Nephron (organoid): ENCODE measurements at regions not wholly inside any gene's neighbourhood (a gene's known extent, or its start where the extent isn't known, plus 50 kb on each side); places are given as distances from the start of the nearest gene placed in this dataset.
"Not testable (repeated sequence)": the region's sequence is repeated elsewhere in the genome, so short reads cannot be mapped to it uniquely, and the experiment has no call there.

Experiments used
- H3K27ac Mint-ChIP-seq, 3 experiments: 2 replicates each; pipeline ENCODE4 v1.8.0; 2020; ENCODE audit warnings: mixed read lengths in 3 of 3, mild to moderate bottlenecking in 2 of 3, moderate library complexity in 1 of 3
- H3K27me3 Mint-ChIP-seq: 2 replicates; pipeline ENCODE4 v1.8.0; 2021; ENCODE audit warnings: low read depth, mild to moderate bottlenecking, moderate library complexity, mixed read lengths
- H3K36me3 Mint-ChIP-seq: 2 replicates; pipeline ENCODE4 v1.8.0; 2020; ENCODE audit warnings: low read depth, mixed read lengths
- H3K4me1 Mint-ChIP-seq: 2 replicates; pipeline ENCODE4 v1.8.0; 2020; ENCODE audit warnings: mixed read lengths
- H3K4me3 Mint-ChIP-seq, 3 experiments: 2 replicates each; pipeline ENCODE4 v1.8.0; 2020; ENCODE audit warnings: mild to moderate bottlenecking in 3 of 3, mixed read lengths in 3 of 3, moderate library complexity in 2 of 3
- H3K9me3 Mint-ChIP-seq: 2 replicates; pipeline ENCODE4 v1.8.0; 2020; ENCODE audit warnings: mixed read lengths
- TF ChIP-seq, protein P1 (sequence below), 3 experiments: fragments of 200-600 bp; sonication (generic); IDR thresholded peaks; one replicate each; pipeline ENCODE4 v1.5.0; 2021; ENCODE audit warnings: antibody characterized with exemption in 3 of 3; ENCODE audit not compliant: unreplicated experiment in 3 of 3

DNA sequence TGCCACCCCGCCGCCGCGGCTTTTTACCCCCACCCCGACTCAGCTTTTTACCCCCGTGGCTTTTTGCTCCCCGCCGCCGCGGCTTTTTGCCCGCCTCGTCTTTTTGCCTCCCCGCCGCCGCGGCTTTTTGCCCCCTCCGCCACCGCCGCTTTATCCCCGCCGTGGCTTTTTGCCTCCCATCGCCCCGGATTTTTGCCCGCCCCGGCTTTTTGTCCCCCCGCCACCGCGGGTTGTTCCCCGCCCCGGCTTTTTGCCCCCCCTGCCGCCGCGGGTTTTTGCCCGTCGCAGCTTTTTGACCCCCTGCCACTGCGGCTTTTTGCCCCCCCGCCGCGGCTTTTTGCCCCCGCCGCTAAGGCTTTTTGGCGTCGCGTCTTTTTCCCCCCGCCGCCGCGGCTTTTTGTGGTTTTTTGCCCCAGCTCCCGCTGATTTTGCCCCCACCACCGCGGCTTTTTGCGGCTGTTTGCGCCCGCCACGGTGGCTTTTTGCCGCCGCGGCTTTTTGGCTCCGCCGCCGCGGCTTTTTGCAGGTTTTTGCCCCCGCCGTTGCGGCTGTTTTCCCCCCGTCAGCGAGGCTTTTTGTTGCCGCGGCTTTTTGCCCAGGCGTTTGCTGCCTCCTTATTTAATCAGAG lies 597.2 kb downstream of the GOLGA6L6 start:
- Mint-ChIP-seq H3K36me3 (no peaks in the 10 kb centered on the region), H3K4me3 (no peak overlapping the region), H3K27me3 (no peaks in the 10 kb centered on the region), H3K27ac (no peak overlapping the region), H3K4me1 (no peaks in the 10 kb centered on the region), H3K9me3 (peaks cover 31% of the 10 kb centered on the region)
- TF ChIP-seq, protein P1, sequence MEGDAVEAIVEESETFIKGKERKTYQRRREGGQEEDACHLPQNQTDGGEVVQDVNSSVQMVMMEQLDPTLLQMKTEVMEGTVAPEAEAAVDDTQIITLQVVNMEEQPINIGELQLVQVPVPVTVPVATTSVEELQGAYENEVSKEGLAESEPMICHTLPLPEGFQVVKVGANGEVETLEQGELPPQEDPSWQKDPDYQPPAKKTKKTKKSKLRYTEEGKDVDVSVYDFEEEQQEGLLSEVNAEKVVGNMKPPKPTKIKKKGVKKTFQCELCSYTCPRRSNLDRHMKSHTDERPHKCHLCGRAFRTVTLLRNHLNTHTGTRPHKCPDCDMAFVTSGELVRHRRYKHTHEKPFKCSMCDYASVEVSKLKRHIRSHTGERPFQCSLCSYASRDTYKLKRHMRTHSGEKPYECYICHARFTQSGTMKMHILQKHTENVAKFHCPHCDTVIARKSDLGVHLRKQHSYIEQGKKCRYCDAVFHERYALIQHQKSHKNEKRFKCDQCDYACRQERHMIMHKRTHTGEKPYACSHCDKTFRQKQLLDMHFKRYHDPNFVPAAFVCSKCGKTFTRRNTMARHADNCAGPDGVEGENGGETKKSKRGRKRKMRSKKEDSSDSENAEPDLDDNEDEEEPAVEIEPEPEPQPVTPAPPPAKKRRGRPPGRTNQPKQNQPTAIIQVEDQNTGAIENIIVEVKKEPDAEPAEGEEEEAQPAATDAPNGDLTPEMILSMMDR (IDR thresholded peaks at IDR 0.05; ENCODE audit: unreplicated experiment in 3 of 3): no peak

- Mint-ChIP-seq H3K4me3 (no peak overlapping the region), H3K9me3 (peaks cover 31% of the 10 kb centered on the region), H3K27me3 (no peaks in the 10 kb centered on the region), H3K36me3 (peaks cover under 1% of the 10 kb centered on the region), H3K4me1 (no peaks in the 10 kb centered on the region), H3K27ac (no peak overlapping the region)
- TF ChIP-seq, protein P1 (IDR thresholded peaks at IDR 0.05; ENCODE audit: unreplicated experiment in 3 of 3): no peak
Observed at GRCh38 chr15:19943515-19943914, 598.1 kb downstream of the GOLGA6L6 start.

DNA sequence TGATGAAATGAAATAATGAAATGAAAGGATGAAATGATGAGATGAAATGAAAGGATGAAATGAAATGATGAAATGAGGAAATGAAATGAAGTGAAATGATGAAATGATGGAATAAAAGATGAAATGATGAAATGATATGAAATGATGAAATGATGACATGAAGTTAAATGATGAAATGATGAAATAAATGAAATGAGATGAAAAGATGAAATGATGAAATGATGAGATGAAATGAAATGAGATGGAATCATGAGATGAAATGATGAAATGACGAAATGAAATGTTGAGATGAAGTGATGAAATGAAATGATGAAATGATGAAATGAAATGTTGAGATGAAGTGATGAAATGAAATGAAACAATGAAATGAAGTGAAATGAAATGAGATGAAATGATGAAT lies 638.3 kb downstream of the GOLGA6L6 start:
- H3K27ac Mint-ChIP-seq, H3K4me3 Mint-ChIP-seq, H3K36me3 Mint-ChIP-seq, H3K27me3 Mint-ChIP-seq, H3K4me1 Mint-ChIP-seq: not testable (repeated sequence)
- H3K9me3 Mint-ChIP-seq: peaks cover 35% of the 10 kb centered on the region

DNA sequence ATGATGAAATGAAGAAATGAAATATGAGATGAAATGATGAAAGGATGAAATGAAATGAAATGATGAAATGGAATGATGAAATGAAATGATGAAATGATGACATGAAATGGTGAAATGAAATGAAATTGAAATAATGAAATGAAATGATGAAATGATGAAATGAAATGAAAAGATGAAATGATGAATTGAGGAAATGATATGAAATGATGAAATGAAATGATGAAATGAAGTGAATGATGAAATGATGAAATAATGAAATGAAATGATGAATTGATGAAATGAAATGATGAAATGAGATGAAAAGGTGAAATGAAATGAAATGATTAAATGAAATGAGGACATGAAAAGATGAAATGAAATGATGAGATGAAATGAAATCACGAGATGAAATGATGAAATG lies 639.2 kb downstream of the GOLGA6L6 start:
- H3K36me3 Mint-ChIP-seq, H3K27me3 Mint-ChIP-seq, H3K4me3 Mint-ChIP-seq, H3K4me1 Mint-ChIP-seq, H3K27ac Mint-ChIP-seq: not testable (repeated sequence)
- peaks cover 35% of the 10 kb centered on the region for H3K9me3 Mint-ChIP-seq

DNA sequence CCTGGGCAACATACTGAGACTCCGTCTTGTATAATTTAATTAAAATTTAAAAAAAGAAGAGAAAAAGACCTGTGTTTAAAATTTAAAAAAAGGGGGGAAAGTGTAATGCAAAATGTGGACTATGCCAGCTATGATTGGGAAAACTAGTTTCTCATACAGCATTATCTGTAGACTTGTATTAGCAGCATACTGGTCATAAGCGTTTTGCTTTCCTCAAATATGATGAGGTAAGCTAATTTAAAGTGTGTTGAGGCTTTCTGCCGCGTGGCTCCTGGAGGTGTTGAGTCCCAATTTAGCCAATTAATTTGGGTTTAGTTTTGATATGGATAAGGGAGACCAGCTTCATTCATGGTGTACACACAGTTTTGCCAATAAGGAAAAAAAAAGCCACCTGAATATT lies 640.2 kb downstream of the GOLGA6L6 start:
- H3K9me3 Mint-ChIP-seq: peaks cover 36% of the 10 kb centered on the region
- not testable (repeated sequence) for H3K4me3 Mint-ChIP-seq, H3K27me3 Mint-ChIP-seq, H3K36me3 Mint-ChIP-seq, H3K27ac Mint-ChIP-seq, H3K4me1 Mint-ChIP-seq

GRCh38 chr15:19899021-19899824 lies 642.4 kb downstream of the GOLGA6L6 start:
- Mint-ChIP-seq H3K27me3 (no peaks in the 10 kb centered on the region), H3K4me3 (no peak overlapping the region), H3K4me1 (no peaks in the 10 kb centered on the region), H3K27ac (no peak overlapping the region), H3K36me3 (peaks cover 9% of the 10 kb centered on the region), H3K9me3 (peaks cover 42% of the 10 kb centered on the region)
- TF ChIP-seq, protein P1 (IDR thresholded peaks at IDR 0.05; ENCODE audit: unreplicated experiment in 3 of 3): no peak

GRCh38 chr15:19888811-19889210 lies 652.8 kb downstream of the GOLGA6L6 start:
- H3K27ac Mint-ChIP-seq, H3K4me3 Mint-ChIP-seq, H3K27me3 Mint-ChIP-seq, H3K4me1 Mint-ChIP-seq, H3K36me3 Mint-ChIP-seq: not testable (repeated sequence)
- peaks cover 35% of the 10 kb centered on the region for H3K9me3 Mint-ChIP-seq

DNA sequence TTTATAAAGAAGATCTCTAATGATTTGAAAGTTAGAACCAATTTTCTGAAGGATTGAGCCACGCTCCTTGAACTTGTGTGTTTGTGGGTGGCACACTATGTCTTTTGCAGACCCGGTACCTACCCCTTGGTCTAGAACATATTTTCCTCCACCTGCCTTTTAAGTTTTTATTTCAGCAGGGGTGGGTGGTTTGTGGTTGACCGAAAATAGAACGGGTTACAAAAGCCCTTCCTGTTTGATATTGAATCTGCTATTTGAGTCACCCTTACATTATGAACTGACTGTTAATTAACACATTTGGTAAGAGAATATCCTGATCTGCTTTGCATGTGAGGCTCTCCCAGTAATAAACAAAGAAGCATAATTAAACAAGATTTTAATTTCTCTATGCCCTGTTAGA lies 697.5 kb downstream of the GOLGA6L6 start:
- H3K9me3 Mint-ChIP-seq, H3K36me3 Mint-ChIP-seq, H3K4me1 Mint-ChIP-seq, H3K4me3 Mint-ChIP-seq, H3K27me3 Mint-ChIP-seq, H3K27ac Mint-ChIP-seq: not testable (repeated sequence)
